ENCODE measurements at regions not wholly inside any gene's neighbourhood (a gene's known extent, or its start where the extent isn't known, plus 50 kb on each side); places are given as distances from the start of the nearest gene placed in this dataset.

DNA sequence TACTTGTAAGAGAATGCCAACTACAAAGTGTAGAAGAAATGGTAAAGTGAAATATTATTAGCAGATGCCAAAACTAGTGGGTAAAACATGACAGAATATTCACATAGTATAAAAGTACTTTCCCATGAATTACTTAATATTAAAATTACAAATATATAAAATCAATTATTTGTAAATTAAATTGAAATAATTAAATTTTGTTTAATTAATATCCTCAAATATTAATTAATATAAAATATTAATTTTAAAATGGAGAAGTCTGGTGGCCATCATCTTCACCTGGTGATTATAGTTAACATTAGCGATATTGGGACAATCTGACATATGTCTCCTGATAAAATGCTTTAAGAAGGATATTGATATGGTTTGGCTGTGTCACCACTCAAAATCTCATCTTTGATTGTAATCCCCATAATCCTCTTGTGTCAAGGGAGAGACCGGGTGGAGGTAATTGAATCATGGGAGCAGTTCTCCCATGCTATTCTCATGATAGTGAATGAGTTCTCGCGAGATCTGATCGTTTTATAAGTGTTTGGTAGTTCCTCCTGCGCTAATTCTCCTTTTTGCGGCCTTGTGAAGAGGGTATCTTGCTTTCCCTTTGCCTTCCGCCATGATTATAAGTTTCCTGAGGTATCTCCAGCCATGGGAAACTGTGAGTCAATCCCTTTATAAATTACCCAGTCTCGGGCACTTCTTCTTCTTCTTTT lies 55.0 kb upstream of the SGPP1 start:
- TF ChIP-seq, protein P1, sequence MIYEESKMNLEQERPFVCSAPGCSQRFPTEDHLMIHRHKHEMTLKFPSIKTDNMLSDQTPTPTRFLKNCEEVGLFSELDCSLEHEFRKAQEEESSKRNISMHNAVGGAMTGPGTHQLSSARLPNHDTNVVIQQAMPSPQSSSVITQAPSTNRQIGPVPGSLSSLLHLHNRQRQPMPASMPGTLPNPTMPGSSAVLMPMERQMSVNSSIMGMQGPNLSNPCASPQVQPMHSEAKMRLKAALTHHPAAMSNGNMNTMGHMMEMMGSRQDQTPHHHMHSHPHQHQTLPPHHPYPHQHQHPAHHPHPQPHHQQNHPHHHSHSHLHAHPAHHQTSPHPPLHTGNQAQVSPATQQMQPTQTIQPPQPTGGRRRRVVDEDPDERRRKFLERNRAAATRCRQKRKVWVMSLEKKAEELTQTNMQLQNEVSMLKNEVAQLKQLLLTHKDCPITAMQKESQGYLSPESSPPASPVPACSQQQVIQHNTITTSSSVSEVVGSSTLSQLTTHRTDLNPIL (CRISPR knock-in tag; IDR thresholded peaks at IDR 0.05; ENCODE audit: low read depth), result no peak
- no peak for TF ChIP-seq ZNF70 (CRISPR knock-in tag; IDR thresholded peaks at IDR 0.05)
- TF ChIP-seq ARNTL (CRISPR knock-in tag; IDR thresholded peaks at IDR 0.05; ENCODE audit: borderline replicate concordance, low read depth), result no peak
- TF ChIP-seq PPARA (CRISPR knock-in tag; IDR thresholded peaks at IDR 0.05; ENCODE audit: borderline replicate concordance), result no peak
- no peak for TF ChIP-seq SNAI2 (CRISPR knock-in tag; IDR thresholded peaks at IDR 0.05)
- TF ChIP-seq, protein P2, sequence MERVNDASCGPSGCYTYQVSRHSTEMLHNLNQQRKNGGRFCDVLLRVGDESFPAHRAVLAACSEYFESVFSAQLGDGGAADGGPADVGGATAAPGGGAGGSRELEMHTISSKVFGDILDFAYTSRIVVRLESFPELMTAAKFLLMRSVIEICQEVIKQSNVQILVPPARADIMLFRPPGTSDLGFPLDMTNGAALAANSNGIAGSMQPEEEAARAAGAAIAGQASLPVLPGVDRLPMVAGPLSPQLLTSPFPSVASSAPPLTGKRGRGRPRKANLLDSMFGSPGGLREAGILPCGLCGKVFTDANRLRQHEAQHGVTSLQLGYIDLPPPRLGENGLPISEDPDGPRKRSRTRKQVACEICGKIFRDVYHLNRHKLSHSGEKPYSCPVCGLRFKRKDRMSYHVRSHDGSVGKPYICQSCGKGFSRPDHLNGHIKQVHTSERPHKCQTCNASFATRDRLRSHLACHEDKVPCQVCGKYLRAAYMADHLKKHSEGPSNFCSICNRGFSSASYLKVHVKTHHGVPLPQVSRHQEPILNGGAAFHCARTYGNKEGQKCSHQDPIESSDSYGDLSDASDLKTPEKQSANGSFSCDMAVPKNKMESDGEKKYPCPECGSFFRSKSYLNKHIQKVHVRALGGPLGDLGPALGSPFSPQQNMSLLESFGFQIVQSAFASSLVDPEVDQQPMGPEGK (CRISPR knock-in tag; IDR thresholded peaks at IDR 0.05; ENCODE audit: borderline replicate concordance), result no peak
- no peak for TF ChIP-seq TCF4 (CRISPR knock-in tag; IDR thresholded peaks at IDR 0.05; ENCODE audit: borderline replicate concordance)
- no peak for TF ChIP-seq ESRRG (CRISPR knock-in tag; IDR thresholded peaks at IDR 0.05)
- no peak for TF ChIP-seq ZNF565 (CRISPR knock-in tag; conservative IDR thresholded peaks at IDR 0.05; ENCODE audit: low read depth)
